ENCODE measurements at regions not wholly inside any gene's neighbourhood (a gene's known extent, or its start where the extent isn't known, plus 50 kb on each side); places are given as distances from the start of the nearest gene placed in this dataset.

DNA sequence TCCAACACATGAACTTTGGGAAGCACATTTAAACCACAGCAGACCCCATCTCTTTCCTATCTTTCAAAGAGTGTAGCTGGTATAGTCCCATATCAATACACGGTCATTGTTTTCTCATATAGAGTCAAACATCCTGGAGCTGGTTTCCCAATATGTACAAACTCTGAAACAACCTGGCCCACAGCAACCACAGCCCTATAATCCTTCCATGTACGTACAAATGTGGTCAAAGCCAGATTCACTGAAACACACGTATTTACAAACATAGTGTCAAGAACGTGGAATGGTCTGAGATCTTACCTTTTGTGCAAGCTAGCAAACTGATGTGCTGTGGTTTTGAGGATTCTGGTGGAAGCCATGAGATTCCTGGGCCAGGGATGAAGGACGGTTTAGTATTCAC, 97.3 kb downstream of the HS1BP3 start:
- Mint-ChIP-seq H3K9me3 (no peaks in the 10 kb centered on the region), H3K27me3 (peaks cover 0 to 2% of the 10 kb centered on the region in 2 donors), H3K36me3 (no peaks in the 10 kb centered on the region), H3K27ac (no peak overlapping the region), H3K4me1 (no peaks in the 10 kb centered on the region), H3K4me3 (no peak overlapping the region)
- intact Hi-C loops (cut with micrococcal nuclease), result no loop called here
- no peak overlapping the region for H3K27ac ChIP-seq (ENCODE audit: low read depth, low read length)
- DNase-seq, result no peak
- no peak overlapping the region for H3K4me3 ChIP-seq (ENCODE audit: low read length in 2 of 2)
- no peaks in the 10 kb centered on the region for H3K36me3 ChIP-seq (ENCODE audit: insufficient read depth, low read length)
- ChIA-PET CTCF (ENCODE audit: partially characterized antibody) (no interaction called here), POLR2A (ENCODE audit: partially characterized antibody) (no interaction called here)
- no peaks in the 10 kb centered on the region for H3K27me3 ChIP-seq (ENCODE audit: insufficient read depth, low read length)
- H3K4me1 ChIP-seq (ENCODE audit: insufficient read depth, low read length), result no peaks in the 10 kb centered on the region
- no peaks in the 10 kb centered on the region for H3K9me3 ChIP-seq (ENCODE audit: control insufficient read depth in 1 of 2, low read length in 2 of 2)

DNA sequence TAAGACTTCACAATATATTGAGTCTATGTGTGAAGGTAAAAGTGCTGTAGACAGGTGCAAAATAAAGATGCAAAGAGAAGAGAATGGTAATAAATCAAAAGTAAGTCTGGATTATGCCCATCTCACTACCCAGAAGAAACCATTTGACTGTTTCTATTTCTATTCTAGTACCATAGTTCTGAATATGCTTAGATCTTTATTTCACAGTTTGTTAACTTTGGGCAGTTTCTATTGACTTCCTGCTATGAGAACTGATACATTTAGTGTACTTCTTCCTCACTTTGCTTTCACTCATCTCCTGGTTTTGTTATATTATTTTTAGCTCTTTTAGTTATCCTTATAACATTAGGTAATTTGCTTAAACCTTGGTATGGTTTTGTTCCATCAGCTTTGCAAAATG, 94.9 kb downstream of the HS1BP3 start:
- no peaks in the 10 kb centered on the region for H3K36me3 ChIP-seq (ENCODE audit: insufficient read depth, low read length)
- H3K4me1 ChIP-seq (ENCODE audit: insufficient read depth, low read length), result no peaks in the 10 kb centered on the region
- no peaks in the 10 kb centered on the region for H3K27me3 ChIP-seq (ENCODE audit: insufficient read depth, low read length)
- H3K4me3 Mint-ChIP-seq, result no peak overlapping the region
- ChIA-PET CTCF (ENCODE audit: partially characterized antibody) (no interaction called here), POLR2A (ENCODE audit: partially characterized antibody) (no interaction called here)
- H3K4me3 ChIP-seq (ENCODE audit: low read length in 2 of 2), result no peak overlapping the region
- intact Hi-C loops (cut with micrococcal nuclease), result no loop called here
- H3K27me3 Mint-ChIP-seq, result peaks cover 2% of the 10 kb centered on the region in 2 donors
- no peak overlapping the region for H3K27ac ChIP-seq (ENCODE audit: low read depth, low read length)
- no peaks in the 10 kb centered on the region for H3K36me3 Mint-ChIP-seq
- no peaks in the 10 kb centered on the region for H3K9me3 ChIP-seq (ENCODE audit: control insufficient read depth in 1 of 2, low read length in 2 of 2)
- H3K4me1 Mint-ChIP-seq, result no peaks in the 10 kb centered on the region
- DNase-seq, result no peak
- no peaks in the 10 kb centered on the region for H3K9me3 Mint-ChIP-seq
- H3K27ac Mint-ChIP-seq, result no peak overlapping the region

DNA sequence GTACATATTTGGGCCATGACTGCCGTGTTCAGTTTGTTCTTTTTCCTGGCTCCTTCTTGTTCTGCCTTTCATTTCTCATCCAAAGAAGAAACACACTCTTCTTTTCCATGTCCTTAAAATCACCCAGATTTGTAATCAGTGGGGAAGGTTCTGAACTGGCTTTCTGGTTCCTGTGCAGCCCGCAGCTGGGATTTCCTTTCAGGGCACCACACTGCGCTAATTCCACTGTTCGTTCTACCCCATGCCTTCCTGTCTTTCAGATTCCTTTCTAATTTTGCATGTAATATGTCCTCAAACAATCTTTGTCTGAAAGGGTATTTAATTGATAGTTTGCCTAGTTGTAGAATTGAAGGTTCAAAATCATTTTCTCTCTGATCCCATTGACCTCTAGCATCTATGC, 94.1 kb downstream of the HS1BP3 start:
- Histone ChIP-seq H3K27ac (ENCODE audit: low read depth, low read length) (no peak overlapping the region), H3K4me3 (ENCODE audit: low read length in 2 of 2) (no peak overlapping the region), H3K36me3 (ENCODE audit: insufficient read depth, low read length) (no peaks in the 10 kb centered on the region), H3K27me3 (ENCODE audit: insufficient read depth, low read length) (no peaks in the 10 kb centered on the region), H3K4me1 (ENCODE audit: insufficient read depth, low read length) (no peaks in the 10 kb centered on the region), H3K9me3 (ENCODE audit: control insufficient read depth in 1 of 2, low read length in 2 of 2) (no peaks in the 10 kb centered on the region)
- Mint-ChIP-seq H3K9me3 (no peaks in the 10 kb centered on the region), H3K27ac (no peak overlapping the region), H3K4me3 (no peak overlapping the region), H3K36me3 (no peaks in the 10 kb centered on the region), H3K4me1 (no peaks in the 10 kb centered on the region), H3K27me3 (peaks cover 2% of the 10 kb centered on the region in 2 donors)
- DNase-seq, result no peak
- intact Hi-C loops (cut with micrococcal nuclease), result no loop called here
- CTCF ChIA-PET (ENCODE audit: partially characterized antibody), result no interaction called here
- POLR2A ChIA-PET (ENCODE audit: partially characterized antibody), result no interaction called here

DNA sequence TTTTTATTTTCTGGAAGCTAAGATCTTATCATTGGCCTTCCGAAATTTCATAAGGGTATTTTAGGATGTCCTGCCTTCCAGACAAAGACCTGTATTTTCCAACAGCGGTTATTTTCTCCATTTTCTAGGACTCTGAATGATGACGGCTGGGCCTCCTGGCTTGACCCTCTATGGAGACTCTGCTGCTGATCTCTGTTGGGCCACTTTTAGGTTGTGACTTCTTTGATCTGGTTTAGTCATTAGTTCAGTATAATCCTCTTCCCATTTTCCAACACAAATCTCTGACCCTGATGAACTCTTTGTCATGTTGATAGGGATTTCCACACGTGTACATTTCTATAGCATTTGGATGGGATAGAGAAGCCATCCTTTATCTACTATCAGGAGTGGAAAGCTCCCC, 93.7 kb downstream of the HS1BP3 start:
- CTCF ChIA-PET (ENCODE audit: partially characterized antibody), result no interaction called here
- Histone ChIP-seq H3K4me3 (ENCODE audit: low read length in 2 of 2) (no peak overlapping the region), H3K4me1 (ENCODE audit: insufficient read depth, low read length) (no peaks in the 10 kb centered on the region), H3K36me3 (ENCODE audit: insufficient read depth, low read length) (no peaks in the 10 kb centered on the region), H3K27me3 (ENCODE audit: insufficient read depth, low read length) (no peaks in the 10 kb centered on the region), H3K27ac (ENCODE audit: low read depth, low read length) (no peak overlapping the region), H3K9me3 (ENCODE audit: control insufficient read depth in 1 of 2, low read length in 2 of 2) (no peaks in the 10 kb centered on the region)
- H3K9me3 Mint-ChIP-seq, result no peaks in the 10 kb centered on the region
- no peak overlapping the region for H3K4me3 Mint-ChIP-seq
- H3K27me3 Mint-ChIP-seq, result peaks cover 2% of the 10 kb centered on the region in 2 donors
- H3K4me1 Mint-ChIP-seq, result no peaks in the 10 kb centered on the region
- no peak for DNase-seq
- no peaks in the 10 kb centered on the region for H3K36me3 Mint-ChIP-seq
- POLR2A ChIA-PET (ENCODE audit: partially characterized antibody), result no interaction called here
- intact Hi-C loops (cut with micrococcal nuclease), result no loop called here
- H3K27ac Mint-ChIP-seq, result no peak overlapping the region

DNA sequence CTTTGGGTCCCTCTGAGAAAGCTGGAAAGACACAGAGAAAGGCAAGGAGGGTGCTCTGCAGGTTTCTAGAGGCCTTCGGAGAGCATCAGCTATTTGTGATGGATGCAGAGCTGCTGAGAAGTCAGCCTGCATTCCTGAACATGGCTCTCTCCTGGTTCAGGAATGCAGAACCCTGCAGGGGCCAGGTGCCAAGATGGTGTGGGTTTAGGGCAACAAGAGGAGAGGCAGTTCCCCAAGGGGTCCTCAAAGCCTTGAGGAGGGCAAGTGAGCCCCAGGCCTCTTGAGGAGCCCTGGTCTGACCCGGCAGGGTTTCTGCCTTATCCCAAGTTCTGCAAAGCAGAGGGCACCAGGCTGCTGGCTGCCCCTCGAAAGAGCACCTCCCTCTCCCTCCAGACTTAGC, 93.3 kb downstream of the HS1BP3 start:
- Mint-ChIP-seq H3K4me1 (no peaks in the 10 kb centered on the region), H3K36me3 (no peaks in the 10 kb centered on the region), H3K4me3 (no peak overlapping the region), H3K9me3 (no peaks in the 10 kb centered on the region), H3K27ac (no peak overlapping the region), H3K27me3 (peaks cover 2% of the 10 kb centered on the region in 2 donors)
- no peak overlapping the region for H3K27ac ChIP-seq (ENCODE audit: low read depth, low read length)
- no peak overlapping the region for H3K4me3 ChIP-seq (ENCODE audit: low read length in 2 of 2)
- H3K27me3 ChIP-seq (ENCODE audit: insufficient read depth, low read length), result no peaks in the 10 kb centered on the region
- no peak for DNase-seq
- intact Hi-C loops (cut with micrococcal nuclease), result no loop called here
- H3K9me3 ChIP-seq (ENCODE audit: control insufficient read depth in 1 of 2, low read length in 2 of 2), result no peaks in the 10 kb centered on the region
- H3K36me3 ChIP-seq (ENCODE audit: insufficient read depth, low read length), result no peaks in the 10 kb centered on the region
- ChIA-PET CTCF (ENCODE audit: partially characterized antibody) (no interaction called here), POLR2A (ENCODE audit: partially characterized antibody) (no interaction called here)
- no peaks in the 10 kb centered on the region for H3K4me1 ChIP-seq (ENCODE audit: insufficient read depth, low read length)

DNA sequence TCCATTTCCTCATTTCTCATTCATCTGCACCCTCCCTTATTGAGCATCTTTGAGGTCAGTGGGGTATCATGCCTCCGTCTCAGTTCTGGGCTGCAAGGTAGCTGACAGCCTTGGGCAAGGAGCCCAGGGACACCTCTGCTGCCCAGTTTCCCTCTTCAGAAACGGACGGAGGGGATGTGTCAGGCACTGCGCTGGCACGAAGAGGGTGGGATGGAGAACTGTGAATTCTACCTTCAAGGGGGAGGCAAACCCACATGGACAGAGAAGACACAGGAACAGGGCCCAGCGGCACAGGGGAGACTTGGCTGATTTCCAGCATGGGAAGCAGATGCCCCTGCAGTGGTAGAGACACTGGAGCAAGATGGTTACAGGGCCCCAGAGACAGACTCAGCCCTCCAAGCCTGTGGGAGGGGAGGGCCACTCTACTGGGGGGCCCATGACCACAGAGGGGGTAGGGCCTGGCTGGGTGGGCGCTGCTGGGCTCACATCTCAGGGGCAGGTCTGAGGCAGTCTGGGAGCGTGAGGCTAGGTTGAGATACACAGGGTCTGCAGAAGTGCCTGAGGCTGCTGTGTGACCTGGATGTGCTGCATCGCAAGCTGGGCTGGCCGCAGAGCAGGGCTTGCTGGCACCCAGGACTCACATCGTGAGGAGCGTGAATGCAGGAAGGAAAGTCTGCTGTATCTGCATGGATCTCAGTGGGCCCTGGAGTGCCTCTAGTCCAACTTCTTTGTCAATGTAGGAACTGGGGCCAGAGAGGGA, 92.3 kb downstream of the HS1BP3 start:
- intact Hi-C loops (cut with micrococcal nuclease), result no loop called here
- H3K4me3 Mint-ChIP-seq, result no peak overlapping the region
- CTCF ChIA-PET (ENCODE audit: partially characterized antibody), result no interaction called here

DNA sequence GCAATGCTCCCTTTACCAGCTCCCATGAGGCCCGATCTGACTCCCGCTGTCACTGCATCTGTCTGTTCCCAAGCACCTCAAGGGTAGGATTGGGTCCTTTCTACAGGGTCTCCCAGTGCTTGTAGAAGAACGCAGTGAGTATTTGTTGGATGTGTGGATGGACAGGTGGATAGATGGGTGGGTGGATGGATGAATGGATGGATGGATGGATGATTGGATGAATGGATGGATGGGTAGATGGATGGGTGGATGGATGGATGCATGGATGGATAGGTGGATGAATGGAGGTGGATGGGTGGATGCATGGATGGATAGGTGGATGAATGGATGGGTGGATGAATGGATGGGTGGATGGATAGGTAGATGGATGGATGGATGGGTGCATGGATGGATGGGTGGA, 91.6 kb downstream of the HS1BP3 start:
- H3K36me3 Mint-ChIP-seq, result no peaks in the 10 kb centered on the region
- no peaks in the 10 kb centered on the region for H3K9me3 ChIP-seq (ENCODE audit: control insufficient read depth in 1 of 2, low read length in 2 of 2)
- ChIA-PET CTCF (ENCODE audit: partially characterized antibody) (no interaction called here), POLR2A (ENCODE audit: partially characterized antibody) (no interaction called here)
- peaks cover 2% of the 10 kb centered on the region in 2 donors for H3K27me3 Mint-ChIP-seq
- H3K4me1 Mint-ChIP-seq, result no peaks in the 10 kb centered on the region
- no peak for DNase-seq
- H3K9me3 Mint-ChIP-seq, result no peaks in the 10 kb centered on the region
- H3K27ac ChIP-seq (ENCODE audit: low read depth, low read length), result no peak overlapping the region
- peaks cover 3% of the 10 kb centered on the region for H3K27me3 ChIP-seq (ENCODE audit: insufficient read depth, low read length)
- no peak overlapping the region for H3K4me3 Mint-ChIP-seq
- H3K27ac Mint-ChIP-seq, result no peak overlapping the region
- intact Hi-C loops (cut with micrococcal nuclease), result no loop called here
- no peaks in the 10 kb centered on the region for H3K36me3 ChIP-seq (ENCODE audit: insufficient read depth, low read length)
- H3K4me1 ChIP-seq (ENCODE audit: insufficient read depth, low read length), result no peaks in the 10 kb centered on the region
- H3K4me3 ChIP-seq (ENCODE audit: low read length in 2 of 2), result no peak overlapping the region

More for the DNA sequence above, 92.3 kb downstream of the HS1BP3 start:
- Histone ChIP-seq H3K27ac (ENCODE audit: low read depth, low read length) (no peak overlapping the region), H3K9me3 (ENCODE audit: control insufficient read depth in 1 of 2, low read length in 2 of 2) (no peaks in the 10 kb centered on the region), H3K4me1 (ENCODE audit: insufficient read depth, low read length) (no peaks in the 10 kb centered on the region), H3K36me3 (ENCODE audit: insufficient read depth, low read length) (no peaks in the 10 kb centered on the region), H3K4me3 (ENCODE audit: low read length in 2 of 2) (no peak overlapping the region), H3K27me3 (ENCODE audit: insufficient read depth, low read length) (peaks cover 3% of the 10 kb centered on the region)
- H3K36me3 Mint-ChIP-seq, result no peaks in the 10 kb centered on the region
- H3K27me3 Mint-ChIP-seq, result peaks cover 2% of the 10 kb centered on the region in 2 donors
- DNase-seq, result no peak
- POLR2A ChIA-PET (ENCODE audit: partially characterized antibody), result no interaction called here
- no peaks in the 10 kb centered on the region for H3K4me1 Mint-ChIP-seq
- H3K27ac Mint-ChIP-seq, result no peak overlapping the region
- H3K9me3 Mint-ChIP-seq, result no peaks in the 10 kb centered on the region

DNA sequence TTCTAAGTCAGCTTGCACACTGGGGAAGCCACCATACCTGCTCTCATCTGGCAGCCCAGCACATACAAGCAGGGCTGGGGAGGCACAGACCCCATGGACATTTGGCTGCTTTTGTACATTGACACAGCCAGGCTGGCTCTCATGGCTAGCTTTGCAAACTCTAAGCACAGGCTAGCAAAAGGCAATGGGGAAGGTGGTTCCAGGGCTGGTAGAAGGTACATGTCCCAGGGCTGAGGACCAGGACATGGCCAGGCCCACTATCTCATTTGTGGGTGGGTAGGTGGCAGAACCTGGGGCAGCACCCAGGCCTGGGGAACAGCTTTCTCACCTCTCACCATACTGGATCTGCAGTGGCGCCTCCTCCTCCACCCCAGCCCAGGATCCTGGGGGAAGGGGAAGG, 90.9 kb downstream of the HS1BP3 start:
- H3K27ac Mint-ChIP-seq, result no peak overlapping the region
- no peaks in the 10 kb centered on the region for H3K36me3 ChIP-seq (ENCODE audit: insufficient read depth, low read length)
- no peaks in the 10 kb centered on the region for H3K4me1 Mint-ChIP-seq
- H3K4me1 ChIP-seq (ENCODE audit: insufficient read depth, low read length), result no peaks in the 10 kb centered on the region
- no peak overlapping the region for H3K4me3 Mint-ChIP-seq
- POLR2A ChIA-PET (ENCODE audit: partially characterized antibody), result no interaction called here
- no peak overlapping the region for H3K27ac ChIP-seq (ENCODE audit: low read depth, low read length)
- peaks cover 2% of the 10 kb centered on the region in 2 donors for H3K27me3 Mint-ChIP-seq
- H3K4me3 ChIP-seq (ENCODE audit: low read length in 2 of 2), result no peak overlapping the region
- intact Hi-C loops (cut with micrococcal nuclease), result no loop called here
- no peaks in the 10 kb centered on the region for H3K9me3 Mint-ChIP-seq
- CTCF ChIA-PET (ENCODE audit: partially characterized antibody), result no interaction called here
- no peak for DNase-seq
- no peaks in the 10 kb centered on the region for H3K9me3 ChIP-seq (ENCODE audit: control insufficient read depth in 1 of 2, low read length in 2 of 2)
- no peaks in the 10 kb centered on the region for H3K36me3 Mint-ChIP-seq
- H3K27me3 ChIP-seq (ENCODE audit: insufficient read depth, low read length), result peaks cover 3% of the 10 kb centered on the region

All from CD4-positive, alpha-beta memory T cell (primary cell).